GM18498 (cell line): ENCODE measurements at regions not wholly inside any gene's neighbourhood (a gene's known extent, or its start where the extent isn't known, plus 50 kb on each side); places are given as distances from the start of the nearest gene placed in this dataset.

Experiments used
- ATAC-seq: cut with Tn5 transposase; IDR thresholded peaks from one replicate; pipeline ENCODE4 v1.9.1; 2021; ENCODE audit warnings: mild to moderate bottlenecking, moderate library complexity; ENCODE audit not compliant: unreplicated experiment

- no peak for ATAC-seq
These were observed 522.9 kb upstream of the SLIT2 start for GRCh38 chr4:19728773-19729172.

GRCh38 chr4:19727141-19727540 is 524.6 kb upstream of the SLIT2 start:
- ATAC-seq, result no peak

GRCh38 chr4:19725130-19725529 is 526.6 kb upstream of the SLIT2 start:
- ATAC-seq, result no peak

- ATAC-seq, result no peak
These were observed 529.3 kb upstream of the SLIT2 start for GRCh38 chr4:19722404-19722803.

DNA sequence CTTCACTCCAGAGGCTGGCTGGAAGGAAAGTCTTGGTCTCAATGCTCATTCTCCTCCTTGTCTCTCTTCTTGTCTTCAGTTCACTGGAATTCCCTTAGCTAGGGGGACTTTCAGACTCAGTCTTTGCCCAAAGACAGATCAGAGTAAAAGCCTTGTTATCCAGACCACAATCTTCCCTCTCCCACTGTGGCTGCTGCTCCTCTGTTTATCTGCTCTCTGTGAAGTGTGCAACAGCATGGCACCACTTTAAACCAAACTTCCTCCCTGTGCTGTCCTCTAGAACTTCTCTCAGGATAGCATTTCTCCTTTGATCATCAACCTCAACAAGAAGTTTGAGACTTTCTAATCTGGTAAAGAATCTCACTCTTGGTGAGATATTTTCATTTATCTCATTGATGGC is 530.1 kb upstream of the SLIT2 start:
- no peak for ATAC-seq

GRCh38 chr4:19720610-19721009 is 531.1 kb upstream of the SLIT2 start:
- no peak for ATAC-seq

GRCh38 chr4:19720190-19720589 is 531.5 kb upstream of the SLIT2 start:
- ATAC-seq, result no peak

- no peak for ATAC-seq
These were observed 539.8 kb upstream of the SLIT2 start for GRCh38 chr4:19711871-19712270.

DNA sequence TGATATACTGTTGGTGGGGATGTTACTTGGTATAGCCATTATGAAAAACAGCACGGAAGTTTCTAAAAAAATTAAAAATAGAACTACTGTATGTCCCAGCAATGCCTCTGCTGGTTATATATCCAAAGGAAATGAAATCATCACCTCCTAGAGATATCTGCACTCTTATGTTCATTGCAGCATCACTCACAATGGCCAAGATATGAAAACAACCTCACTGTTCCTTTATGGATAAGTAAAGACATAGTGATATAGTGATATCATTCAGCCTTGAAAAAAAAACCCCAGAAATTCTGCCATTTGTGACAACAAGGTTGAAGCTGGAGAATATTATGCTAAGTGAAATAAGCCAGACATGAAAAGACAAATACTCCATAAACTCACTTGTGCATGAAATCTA is 543.8 kb upstream of the SLIT2 start:
- no peak for ATAC-seq

GRCh38 chr4:19703391-19703790 is 548.3 kb upstream of the SLIT2 start:
- ATAC-seq, result no peak

GRCh38 chr4:19700992-19701391 is 550.7 kb upstream of the SLIT2 start:
- ATAC-seq, result no peak

GRCh38 chr4:19698961-19699360 is 552.7 kb upstream of the SLIT2 start:
- ATAC-seq, result no peak

GRCh38 chr4:19694812-19695211 is 556.9 kb upstream of the SLIT2 start:
- no peak for ATAC-seq

DNA sequence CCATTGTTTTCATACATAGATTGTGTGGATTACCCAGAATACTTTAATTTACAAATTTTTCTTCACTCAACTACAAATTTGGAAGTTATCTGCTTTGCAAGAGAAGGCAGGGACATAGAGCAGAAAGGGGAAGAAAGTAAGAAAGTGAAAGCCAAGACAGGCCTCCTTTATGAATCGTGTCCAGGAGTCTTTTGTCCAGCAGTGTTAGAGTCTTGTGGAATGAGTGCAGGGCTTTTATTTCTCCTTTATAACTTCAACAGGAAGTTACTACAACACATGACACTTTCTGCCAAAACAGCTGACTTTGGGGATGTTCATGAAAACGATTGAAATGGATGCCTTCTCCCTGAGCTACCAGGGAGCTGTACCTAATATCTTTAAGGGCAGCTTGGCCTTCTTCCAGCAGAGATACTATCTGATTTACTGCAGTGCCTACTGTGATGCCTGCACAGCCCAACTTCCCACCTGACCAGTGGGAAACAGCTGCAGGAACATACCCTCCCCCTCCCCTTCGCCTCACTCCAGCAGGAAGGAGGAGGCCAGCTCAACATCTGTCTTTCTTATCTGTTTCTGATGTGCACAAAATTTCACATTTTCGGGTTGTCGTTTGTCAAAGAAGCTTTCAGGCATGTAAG is 557.7 kb upstream of the SLIT2 start:
- no peak for ATAC-seq

- ATAC-seq, result no peak
These were observed 562.2 kb upstream of the SLIT2 start for GRCh38 chr4:19689511-19689910.

- ATAC-seq, result no peak
These were observed 565.2 kb upstream of the SLIT2 start for GRCh38 chr4:19686456-19686855.

GRCh38 chr4:19684084-19684483 is 567.6 kb upstream of the SLIT2 start:
- ATAC-seq, result no peak

DNA sequence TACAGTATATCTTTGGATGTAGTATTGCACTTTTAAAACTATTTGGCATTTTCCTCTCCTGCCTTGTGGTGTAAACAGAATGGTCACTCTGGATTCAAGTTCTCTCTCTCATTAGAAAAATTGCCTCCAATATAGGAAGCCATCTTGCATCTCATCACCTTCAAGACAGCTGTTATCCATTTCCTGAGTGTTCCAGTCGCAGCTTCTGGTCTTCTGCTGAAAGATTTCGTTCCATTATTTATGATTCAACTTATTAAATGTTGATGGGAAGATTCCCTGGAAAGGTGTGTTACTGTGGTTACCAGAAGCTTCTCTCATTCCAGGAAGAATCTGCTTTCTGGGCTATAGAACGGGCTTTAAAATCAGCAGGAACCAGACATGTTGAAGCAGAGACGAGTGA is 568.3 kb upstream of the SLIT2 start:
- ATAC-seq, result no peak

GRCh38 chr4:19677211-19677610 is 574.5 kb upstream of the SLIT2 start:
- no peak for ATAC-seq

DNA sequence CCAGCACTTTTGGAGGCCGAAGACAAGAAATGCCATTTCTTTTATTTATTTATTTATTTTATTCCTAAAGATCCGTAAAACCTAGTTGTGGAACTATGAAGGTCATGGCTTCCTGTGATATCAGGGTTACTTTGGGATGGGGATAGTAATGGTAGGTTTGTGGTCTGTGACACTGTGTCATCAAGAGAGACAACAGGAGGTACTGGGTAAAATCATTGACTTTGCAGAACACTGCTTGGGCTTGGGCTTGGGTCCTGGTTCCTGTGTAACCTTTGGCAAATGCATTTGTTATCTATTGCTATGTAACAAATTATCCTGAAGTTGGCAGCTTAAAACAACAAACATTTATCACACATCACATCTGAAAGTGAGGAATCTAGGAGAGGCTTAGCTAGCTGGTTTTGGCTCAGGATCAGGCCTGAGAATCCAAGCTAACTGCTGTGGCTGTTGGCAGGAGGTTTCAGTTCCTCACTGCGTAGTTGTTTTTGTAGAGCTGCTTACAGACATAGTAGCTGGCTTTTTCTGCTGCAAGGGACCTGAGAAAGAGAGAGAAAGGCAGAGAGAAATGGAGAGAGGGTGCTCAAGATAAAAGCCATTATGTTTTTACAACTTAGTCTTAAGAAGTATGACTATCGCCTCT is 576.4 kb upstream of the SLIT2 start:
- no peak for ATAC-seq

DNA sequence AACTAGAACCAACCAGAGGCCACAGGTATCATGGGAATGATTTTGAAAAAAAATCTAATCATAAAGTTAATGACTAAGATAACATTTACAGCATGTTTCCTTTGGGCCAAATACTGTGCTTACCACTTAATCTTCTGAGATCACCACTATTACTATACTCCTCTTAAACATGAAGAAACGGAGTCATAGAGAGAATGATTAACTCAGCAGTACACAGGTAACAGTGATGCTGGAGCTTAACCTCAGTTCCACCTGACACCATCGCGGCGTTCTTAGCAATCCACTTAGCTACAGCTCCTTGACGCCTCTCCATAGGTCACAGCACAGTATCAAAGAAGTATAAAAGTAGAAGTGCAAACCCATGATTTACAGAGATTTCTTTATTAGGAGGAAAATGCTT is 592.6 kb upstream of the SLIT2 start:
- ATAC-seq, result no peak

GRCh38 chr4:19657856-19658255 is 593.8 kb upstream of the SLIT2 start:
- ATAC-seq, result no peak

GRCh38 chr4:19655666-19656065 is 596.0 kb upstream of the SLIT2 start:
- ATAC-seq, result no peak
